ENCODE measurements at regions not wholly inside any gene's neighbourhood (a gene's known extent, or its start where the extent isn't known, plus 50 kb on each side); places are given as distances from the start of the nearest gene placed in this dataset.

- TF ChIP-seq CTCF (IDR thresholded peaks at IDR 0.05) (no peak), EZH2 (IDR thresholded peaks at IDR 0.05; ENCODE audit: borderline replicate concordance, insufficient read depth, low read depth, low read length, poor library complexity, severe bottlenecking) (no peak)
Measured at GRCh38 chr22:49535527-49536125, 292.0 kb downstream of the BRD1 start.
